Limb (tissue), 2 donors: ENCODE measurements at regions not wholly inside any gene's neighbourhood (a gene's known extent, or its start where the extent isn't known, plus 50 kb on each side); places are given as distances from the start of the nearest gene placed in this dataset.

Experiments used
- DNase-seq, 2 donors: peaks; one replicate each; pipeline ENCODE4 v3.0.0-alpha.2; 2016; ENCODE audit errors: extremely low spot score in 2 of 2

DNA sequence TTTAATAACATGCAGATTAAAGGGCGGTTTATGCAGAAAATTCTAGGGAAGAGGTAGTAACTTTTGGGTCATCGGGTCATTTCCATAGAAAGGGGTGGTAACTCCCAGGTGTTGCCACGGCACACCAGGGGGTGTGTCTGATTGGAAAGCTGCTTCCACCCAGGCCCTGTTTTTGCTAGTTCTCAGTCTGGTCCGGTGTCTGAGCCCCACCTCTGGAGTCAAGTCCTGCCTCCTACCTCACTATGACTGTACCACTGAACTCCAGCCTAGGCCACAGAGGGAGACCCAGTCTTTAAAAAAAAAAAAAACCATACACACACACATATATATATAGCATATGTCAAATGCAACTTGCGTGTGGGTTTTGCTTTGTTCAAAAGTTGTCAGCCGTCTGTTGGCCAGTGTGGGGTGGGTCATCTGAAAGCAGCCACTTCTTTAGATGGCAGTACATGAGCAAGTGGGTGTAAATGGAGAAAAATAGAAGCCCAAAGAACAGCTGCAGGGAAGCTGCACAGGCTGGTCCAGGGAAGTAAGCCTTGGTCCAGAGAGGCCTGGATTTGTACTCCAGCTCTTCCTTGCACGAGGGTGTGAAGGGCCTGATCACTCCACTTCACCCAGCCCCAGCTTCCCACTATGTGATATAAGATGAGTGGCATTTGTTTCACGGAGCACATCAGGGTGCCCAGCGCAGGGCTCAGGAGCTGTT, 110.7 kb upstream of the SPRY4 start:
- DNase-seq, result no peak

DNA sequence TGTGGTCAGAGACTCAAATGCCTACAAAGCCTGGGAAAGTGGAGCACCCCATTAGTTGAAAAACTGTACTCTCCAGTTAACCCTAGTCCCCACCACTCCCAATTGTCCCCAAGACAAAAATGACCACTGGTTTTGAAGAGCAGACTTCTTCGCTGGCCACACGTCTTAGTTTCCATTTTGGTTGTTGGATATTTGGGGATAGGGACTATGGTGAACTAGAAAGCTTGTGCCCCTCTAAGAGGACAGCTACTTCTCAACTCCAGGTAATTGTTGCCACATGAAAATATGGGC, 109.4 kb upstream of the SPRY4 start:
- DNase-seq, result no peak

DNA sequence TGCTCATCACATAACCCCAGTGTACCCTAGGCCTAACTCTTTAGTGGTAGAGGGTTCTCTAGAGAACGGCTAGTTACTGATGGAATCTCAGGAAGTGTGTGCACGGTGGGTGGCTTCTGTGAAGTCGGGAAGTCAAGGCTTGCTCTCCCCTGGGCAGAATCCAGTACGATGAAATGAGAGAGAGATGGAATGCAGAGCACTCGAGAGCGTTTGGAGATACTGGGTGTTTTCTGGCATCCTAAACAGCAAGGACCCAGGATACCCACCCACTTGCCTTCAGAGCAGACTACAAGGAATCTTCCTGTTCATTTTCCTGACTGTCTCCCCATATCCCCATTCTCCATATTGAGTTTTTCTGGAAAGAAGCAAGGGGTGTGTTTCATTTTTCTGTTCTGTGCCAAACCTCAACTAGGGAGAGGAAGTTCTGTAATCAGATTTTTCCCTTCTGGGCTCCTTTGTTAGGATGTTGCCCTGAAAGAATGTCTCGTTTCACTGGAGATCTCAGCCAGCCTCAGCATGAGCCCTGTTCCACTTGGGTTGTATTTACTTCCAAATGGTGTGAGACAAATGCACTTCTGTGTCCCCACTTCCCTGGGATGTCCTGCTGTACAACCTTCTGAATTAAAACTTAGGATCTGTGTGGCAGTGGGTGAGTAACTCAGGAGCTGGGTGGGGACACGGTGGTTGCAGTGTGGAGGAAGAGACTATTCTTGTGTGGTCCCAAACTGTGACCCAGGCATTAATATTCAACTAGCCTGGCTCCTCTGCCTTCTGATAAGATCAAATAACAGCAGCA, 108.9 kb upstream of the SPRY4 start:
- no peak for DNase-seq

DNA sequence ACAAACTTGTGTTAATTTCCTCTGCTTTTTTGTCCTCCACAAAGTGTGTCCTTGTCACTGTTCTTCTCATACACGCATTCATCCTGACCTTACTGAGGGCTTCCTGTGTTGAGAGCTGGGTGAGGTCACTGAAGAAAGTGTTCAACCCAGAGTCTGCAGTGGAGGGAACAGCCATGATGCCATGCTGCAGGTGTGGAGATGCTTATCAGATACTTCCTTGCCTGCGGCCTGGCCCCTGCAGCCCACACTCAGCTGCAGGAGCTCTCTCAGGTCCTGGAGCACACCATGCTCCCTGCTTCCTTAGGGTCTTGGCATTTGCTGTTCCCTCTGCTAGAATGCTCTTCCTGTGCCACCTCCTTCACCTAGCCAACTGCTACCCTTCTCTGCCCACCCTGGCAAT, 108.1 kb upstream of the SPRY4 start:
- no peak for DNase-seq

DNA sequence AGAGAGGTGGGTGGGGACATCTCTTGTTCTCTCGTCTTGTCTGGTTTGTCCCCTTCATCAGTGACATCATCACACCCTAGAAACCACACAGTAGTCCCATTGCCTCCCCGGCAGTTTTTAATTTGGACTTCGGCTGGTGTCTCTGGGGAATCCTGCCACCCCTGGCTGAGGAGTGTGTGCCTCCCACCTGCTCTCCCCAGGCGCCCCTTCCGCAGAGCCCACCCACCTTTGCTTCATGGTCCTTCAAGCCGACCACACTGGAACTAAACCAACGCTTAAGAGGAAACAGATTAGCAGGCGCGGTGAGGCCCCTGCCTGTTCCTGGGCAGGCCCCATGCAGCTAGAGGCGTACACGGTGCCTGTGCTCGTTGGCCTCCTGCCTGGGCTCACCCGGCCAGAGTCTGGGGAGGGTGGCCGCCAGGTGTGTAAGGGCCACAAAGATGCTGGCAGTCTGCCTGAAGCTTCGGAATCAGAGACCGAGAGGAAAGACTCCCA, 107.6 kb upstream of the SPRY4 start:
- peak in 1 of 2 donors; percentile 43 for DNase-seq

DNA sequence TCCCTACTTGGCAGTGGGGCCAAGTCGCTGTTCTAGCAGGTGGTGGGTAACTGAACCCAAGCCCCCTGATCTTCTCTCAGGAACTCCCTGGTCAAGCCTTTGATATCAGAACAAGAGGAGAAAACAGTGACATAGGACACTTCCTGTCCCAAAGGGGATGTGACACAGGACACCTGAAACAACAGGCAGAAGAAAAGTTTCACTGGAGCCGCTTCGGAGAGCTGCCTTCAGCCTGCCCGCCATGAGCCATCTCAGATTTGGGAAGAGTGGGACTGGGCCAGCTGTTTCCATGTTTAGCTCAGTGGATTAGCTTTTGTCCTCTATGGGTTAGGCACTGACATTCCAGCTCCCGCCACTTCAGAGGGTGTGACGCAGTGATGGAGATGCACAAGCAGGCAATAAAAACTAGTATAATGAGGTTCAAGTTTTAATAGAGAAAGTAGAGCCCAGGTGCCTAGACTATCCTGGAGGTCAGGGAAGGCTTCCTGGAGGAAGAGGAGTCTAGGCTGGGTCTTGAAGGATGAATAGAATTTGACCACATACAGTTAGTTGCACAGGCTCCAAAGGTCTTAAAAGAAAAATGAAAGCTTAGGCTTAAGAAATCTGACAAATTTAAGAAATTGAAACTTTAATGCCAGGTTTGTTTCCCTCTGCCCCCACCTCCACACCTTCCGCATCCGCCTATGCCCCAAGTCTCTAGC, 104.1 kb upstream of the SPRY4 start:
- DNase-seq, result no peak

DNA sequence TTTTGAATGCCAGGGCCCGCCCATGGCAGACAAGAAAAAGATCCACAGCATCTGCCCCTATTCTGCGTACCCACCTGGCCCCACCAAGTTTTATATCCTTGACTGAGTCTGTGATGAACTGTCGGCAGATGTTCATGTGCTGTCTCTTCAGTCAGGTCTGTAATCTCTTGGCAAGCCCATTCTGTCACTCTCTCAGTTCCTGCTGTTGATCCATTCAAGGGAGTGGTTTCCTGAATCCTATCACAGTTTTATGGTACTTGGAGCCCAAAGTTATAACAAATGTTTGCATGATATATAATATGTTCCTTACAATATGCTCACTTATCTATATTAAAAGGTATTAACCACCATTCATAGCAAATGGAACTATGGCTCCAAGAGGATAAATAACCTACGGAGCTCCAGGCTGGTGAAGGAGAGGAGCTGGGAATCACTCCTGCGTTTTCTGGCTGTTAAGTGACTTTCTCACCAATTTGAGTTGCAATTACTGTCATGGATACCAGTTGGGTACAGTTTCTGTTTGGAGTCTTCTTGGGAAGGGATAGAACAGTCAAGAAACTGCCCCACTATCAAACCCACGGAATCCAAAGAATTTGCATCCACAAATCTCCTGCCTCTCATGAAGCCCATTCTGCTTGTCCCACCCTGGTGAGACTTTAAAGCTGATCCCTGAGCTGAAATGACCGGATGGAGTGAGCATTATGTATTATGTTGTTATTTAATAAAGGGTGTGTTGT, 103.4 kb upstream of the SPRY4 start:
- no peak for DNase-seq

DNA sequence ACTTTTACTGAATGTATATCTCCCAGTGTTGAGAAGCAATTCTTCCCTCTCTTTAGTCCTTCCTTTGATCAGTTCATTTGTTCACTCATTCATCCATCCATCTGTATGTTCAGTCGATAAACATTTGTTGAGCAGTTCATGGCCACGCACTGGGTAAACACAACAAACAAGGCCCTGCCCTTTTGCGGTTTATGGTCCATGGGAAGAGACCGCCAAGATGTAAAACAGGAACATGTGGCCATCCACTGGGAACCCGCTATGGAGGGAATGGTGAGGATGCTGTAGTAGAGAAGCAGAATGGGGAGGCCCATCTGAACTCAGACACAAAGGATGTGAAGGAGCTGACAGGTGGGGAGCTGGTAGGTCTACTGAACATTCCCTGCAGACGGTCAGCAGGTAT, 102.7 kb upstream of the SPRY4 start:
- DNase-seq, result no peak

DNA sequence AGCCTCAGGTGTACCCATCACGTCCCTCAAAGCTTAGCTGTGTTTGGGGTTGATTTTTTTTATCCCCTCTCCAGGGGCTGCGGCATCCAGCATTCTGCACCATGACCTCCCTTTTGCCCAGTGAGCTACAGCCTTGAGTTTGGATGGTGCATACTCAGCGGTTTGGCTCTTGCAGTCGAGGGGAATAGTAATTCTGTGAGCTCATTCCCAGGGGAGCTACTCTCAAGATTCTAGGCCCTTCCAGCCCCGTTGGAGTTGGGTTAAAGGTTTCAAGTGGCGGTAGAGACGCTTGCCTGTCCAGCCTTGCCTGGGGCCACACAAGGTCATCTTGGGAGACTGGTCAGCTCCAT, 102.2 kb upstream of the SPRY4 start:
- no peak for DNase-seq

DNA sequence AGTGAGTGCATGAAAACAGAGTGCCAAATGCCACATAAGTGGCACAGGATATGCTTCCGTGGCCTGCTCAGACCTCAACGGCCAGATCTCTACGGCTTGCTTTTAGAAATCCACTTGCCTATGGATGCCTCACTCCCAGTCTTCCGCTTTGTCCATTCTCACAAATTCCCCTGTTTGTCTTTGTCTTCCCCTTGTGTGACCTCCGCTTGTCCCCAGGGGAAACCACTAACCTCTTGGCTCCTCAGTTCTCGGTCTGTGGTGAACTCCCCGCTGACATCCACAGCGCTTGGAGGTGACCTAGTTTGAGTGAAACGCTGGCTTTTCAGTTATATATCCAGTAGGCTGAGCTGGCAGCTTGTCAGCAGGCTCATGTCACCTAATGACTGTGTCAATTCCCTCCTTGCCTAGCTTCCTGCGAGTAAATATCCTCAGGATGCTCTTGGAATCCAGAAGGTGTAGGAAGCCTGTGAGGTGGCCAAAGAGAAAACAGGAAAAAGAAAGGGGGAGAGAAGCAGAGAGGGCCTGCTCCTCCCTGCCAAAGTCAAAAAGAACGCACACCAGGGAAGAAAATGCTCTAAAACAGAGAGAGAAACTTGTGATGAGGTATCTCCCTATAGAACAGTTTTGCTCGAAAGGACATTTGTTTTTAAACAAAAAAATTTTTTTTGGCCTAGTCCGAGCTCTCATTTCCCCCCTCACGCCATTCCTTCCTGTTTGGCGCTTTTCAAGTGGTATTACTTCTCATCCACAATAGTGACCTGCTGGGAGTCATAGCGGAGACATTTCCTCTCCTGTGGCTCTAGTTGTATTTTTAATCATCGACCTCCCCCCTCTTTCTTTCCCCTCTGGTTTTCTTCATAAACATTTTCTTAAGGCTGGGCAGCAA, 101.6 kb upstream of the SPRY4 start:
- no peak for DNase-seq

DNA sequence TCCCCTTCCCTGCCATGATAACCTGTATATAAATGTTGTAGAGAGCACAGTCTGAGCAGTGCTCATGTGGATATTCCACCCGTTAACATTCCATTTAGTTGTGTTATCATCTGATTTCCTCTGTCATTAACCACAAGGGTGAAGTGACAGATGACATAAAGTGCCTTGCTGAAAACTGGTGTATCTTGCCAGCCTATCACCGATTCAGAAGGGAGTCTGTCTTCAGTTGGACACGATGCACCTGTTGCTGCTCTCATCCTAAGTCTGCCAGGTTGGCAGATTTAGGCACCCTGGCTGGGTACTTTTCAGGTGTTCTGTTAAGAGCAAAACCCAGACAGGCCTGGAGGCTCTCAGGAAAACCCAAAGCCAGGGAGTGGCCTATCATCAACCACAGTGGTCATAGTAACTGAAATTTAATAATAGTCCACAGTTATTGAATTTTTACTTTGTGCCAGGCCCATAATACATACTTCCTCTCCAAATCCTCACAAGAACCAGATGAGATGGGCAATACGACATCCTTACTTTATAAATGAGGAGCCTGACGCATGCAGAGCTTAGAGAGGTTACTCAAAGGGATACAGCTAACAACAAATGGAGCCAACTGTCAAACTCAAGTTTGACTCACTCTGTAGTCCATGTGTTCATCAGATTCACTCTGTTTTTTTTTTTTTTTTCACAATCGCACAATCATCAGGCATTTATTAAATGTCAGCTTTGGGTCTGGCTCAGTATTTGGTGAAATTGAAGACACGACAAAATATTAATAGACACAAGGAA, 100.7 kb upstream of the SPRY4 start:
- no peak for DNase-seq

DNA sequence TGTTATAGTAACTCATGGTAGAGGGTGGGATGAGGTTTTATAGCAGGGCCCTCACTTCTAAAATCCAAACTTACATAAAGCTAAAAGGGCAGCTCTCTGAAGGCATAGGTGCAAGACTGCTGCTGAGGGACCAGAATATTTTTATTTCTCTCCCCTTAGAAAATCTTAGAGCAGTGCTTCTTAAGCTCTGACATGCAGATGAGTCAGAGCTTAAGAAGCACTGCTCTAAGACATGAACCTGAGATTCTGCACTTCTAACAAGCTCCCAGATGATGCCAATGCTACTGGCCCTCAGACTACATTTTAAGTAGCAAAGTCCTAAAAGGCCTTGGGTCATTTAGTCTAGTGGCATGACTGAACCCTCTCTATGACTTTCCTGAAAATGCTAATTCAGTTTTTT, 97.6 kb upstream of the SPRY4 start:
- DNase-seq, result no peak

DNA sequence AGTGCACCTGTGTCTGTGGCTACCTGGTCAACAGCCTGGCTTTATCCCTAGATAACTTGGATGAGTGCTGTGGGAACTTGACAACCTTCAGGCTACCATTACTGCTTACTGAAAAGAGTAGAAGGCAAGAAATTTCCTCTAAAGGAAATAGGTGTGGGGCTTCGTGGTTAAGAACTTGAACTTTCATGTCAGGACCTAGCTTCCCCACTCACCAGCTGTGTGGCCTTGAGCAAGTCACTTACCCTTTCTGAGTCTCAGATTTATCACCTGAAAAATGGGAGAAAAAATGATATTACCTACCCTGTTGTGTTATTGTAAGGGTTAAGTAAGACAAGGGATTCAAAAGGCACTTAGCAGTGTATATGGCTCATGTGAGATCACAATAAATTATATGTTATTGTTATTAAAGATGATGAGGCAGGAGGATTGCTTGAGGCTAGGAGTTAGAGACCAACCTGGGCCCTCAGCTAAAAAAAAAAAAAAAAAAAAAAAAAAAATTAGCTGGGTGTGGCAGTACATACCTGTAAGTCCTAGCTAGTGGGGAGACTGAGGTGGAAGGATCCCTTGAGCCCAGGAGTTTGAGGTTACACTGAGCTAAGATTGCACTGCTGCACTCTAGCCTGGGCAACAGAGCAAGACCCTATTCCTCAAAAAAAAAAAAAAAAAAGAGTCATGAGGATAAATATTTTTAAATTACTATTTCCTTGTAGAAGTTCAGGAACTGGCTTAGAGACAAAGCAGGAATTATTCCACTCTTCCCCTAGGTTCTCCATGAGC, 97.0 kb upstream of the SPRY4 start:
- DNase-seq, result no peak

DNA sequence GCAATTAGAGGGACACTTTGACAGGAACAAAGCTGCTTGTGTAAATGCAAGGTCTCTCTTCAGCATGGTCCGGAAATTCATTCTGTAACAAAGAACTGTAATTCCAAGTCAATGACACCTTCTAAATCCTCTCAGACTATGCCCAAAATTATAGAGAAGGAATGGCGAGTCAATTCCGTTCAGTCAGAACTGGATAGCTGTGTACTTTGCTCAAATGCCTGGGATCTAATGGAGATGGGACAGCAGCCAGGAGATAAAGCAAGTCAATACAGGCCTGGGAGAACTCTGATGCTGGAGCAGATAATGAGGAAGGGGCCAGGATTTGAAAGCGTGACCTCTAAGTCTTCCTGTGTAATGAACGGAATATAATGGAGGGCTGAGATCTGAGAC, 96.4 kb upstream of the SPRY4 start:
- no peak for DNase-seq

DNA sequence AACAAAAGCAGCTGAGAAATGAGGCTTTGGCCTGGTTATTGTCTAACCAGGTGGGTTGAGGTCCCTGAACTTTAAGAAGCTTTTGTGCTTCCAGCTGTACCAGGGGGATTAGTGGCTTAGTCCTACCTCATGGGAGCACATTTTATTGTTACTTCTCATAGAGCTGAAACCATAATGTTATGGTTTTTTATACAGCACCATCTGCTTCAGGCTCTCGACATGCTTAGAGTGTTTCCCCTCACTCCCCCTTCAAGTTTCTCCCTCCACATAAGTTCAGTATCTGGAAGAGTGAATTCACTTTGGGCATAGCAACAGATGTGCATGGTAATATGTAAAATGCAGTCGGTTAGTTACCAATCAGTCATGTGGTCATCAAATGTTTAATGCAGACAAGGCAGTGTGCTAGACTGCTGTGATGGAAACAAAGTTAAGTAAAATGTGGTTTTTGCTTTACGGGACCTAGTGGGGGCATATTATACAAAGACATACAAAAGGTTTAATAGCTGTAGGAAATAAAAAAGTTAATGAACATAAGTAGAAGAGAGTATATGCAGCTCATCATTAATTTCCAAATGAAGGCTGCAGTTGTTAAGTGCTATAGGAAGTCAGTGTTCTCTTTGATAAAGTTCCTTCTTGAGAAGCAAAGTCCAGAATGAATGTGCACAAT, 95.9 kb upstream of the SPRY4 start:
- peak in 1 of 2 donors; percentile 65 for DNase-seq

DNA sequence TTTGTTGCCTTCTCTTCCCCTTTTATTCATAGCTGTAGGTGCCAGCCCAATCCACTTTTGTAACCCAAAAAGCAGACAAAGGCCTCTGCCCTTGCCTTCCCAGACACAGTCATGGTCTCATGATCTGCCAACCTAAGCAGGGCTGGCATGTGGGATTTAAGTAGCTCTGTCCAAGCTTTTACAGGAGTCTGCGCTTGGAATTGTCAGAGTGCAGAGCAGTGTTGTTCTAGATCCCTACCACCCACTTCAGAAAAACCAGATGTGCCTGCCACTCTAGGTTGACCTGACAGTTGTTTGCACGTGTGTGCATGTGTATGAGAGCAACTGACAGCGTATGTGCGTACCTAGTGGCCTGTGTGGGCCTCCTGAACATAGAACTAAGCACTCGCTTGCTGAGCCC, 87.8 kb upstream of the SPRY4 start:
- DNase-seq, result no peak

DNA sequence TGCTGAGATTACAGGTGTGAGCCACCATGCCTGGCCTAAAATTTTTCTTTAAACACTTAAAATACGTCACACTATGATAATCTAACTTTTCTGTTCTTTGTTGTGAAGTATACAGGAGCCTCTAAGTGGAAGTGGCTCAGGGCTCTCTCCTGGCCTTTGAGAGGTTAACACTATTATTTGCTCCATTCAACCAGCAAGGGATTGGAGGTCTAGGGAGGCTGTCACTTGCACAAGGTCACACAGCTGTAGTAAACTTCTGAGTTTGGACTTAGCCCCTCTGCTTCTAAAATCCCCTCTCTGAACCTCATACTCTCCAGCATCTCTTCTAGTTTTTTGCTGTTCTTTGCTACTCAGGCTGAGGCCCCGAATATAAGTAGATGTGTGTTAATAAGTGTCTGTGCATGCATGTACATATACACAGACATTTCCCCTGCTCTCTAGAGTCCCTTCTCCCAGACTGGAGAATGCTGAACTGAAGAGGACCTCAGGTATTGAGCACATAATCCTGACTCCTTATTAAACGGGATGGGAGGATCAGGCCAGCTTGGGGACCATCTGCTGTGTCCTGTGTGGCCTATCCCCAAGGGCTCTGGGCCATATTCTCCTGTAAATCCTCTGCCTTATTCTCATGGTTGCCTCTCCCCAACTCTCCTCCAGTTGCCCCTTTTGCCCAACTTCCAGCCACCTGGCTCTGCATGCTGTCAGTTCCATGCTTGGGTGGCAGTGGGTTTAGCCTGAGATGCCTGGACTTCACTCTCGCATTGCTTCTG, 87.0 kb upstream of the SPRY4 start:
- no peak for DNase-seq

DNA sequence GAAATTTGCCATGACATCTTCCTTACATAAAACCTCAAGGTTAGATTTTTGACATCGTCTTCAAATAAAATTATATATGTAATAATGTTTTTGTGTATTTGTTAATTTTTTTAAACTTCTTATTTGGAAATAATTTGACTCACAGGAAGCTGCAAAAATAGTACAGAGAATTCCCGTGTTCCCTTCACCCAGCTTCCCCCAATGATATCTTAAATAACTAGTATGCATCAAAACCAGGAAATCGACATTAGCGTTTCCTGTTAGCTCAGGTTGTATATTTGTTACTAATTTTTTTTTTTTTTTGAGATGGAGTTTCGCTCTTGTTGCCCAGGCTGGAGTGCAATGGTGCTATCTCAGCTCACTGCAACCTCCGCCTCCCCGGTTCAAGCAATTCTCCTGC, 86.3 kb upstream of the SPRY4 start:
- no peak for DNase-seq
